Keratinocyte (primary cell): ENCODE measurements at regions not wholly inside any gene's neighbourhood (a gene's known extent, or its start where the extent isn't known, plus 50 kb on each side); places are given as distances from the start of the nearest gene placed in this dataset.
A peak's percentile ranks its signal among the peaks of the same experiment; 100 is the strongest.

Experiments used
- DNase-seq: peaks from one replicate; pipeline ENCODE4 v3.0.0-alpha.2; 2011; ENCODE audit warnings: low read depth, missing footprints, low spot score
- FAIRE-seq: peaks from 2 replicates; lab custom pipeline; 2011; peaks lifted over from hg19 to GRCh38; lab: Jason Lieb, UNC
- H2AFZ ChIP-seq: 2 replicates; pipeline ENCODE4 v1.6.0; 2012; ENCODE audit warnings: low read length, control low read depth, inconsistent platforms; ENCODE audit not compliant: control insufficient read depth
- H3K27ac ChIP-seq: 2 replicates; pipeline ENCODE4 v1.5.1; 2011; ENCODE audit warnings: low read length; ENCODE audit not compliant: control insufficient read depth, insufficient read depth
- H3K27me3 ChIP-seq: 3 replicates; pipeline ENCODE4 v1.6.0; 2011; ENCODE audit warnings: low read length; ENCODE audit not compliant: control insufficient read depth, insufficient read depth; ENCODE audit errors: extremely low read depth
- H3K36me3 ChIP-seq, 2 experiments: 2 replicates in 1 of 2; 3 replicates in 1 of 2; pipeline ENCODE4 v1.5.1; 2011; ENCODE audit warnings: low read length in 2 of 2, mild to moderate bottlenecking in 1 of 2; ENCODE audit not compliant: control insufficient read depth in 2 of 2, insufficient read depth in 2 of 2; ENCODE audit errors: extremely low read depth in 1 of 2
- H3K4me1 ChIP-seq: 3 replicates; pipeline ENCODE4 v1.5.1; 2011; ENCODE audit warnings: low read length; ENCODE audit not compliant: control insufficient read depth, insufficient read depth; ENCODE audit errors: extremely low read depth
- H3K4me2 ChIP-seq: 3 replicates; pipeline ENCODE4 v1.6.0; 2011; ENCODE audit warnings: low read depth, low read length; ENCODE audit not compliant: control insufficient read depth, insufficient read depth; ENCODE audit errors: extremely low read depth
- H3K4me3 ChIP-seq, 3 experiments: fragments of 200-600 bp in 1 of 3; sonication (generic) in 1 of 3; 2 replicates in 2 of 3; 3 replicates in 1 of 3; pipeline ENCODE4 v1.5.1; 2011 to 2016; ENCODE audit warnings: low read length in 3 of 3, mild to moderate bottlenecking in 3 of 3, control low read depth in 2 of 3, inconsistent platforms in 1 of 3, low read depth in 1 of 3, mixed read lengths in 1 of 3, mixed run types in 1 of 3, moderate library complexity in 1 of 3; ENCODE audit not compliant: control insufficient read depth in 2 of 3, insufficient read depth in 2 of 3; ENCODE audit errors: extremely low read depth in 1 of 3
- H3K79me2 ChIP-seq: 2 replicates; pipeline ENCODE4 v1.6.0; 2012; ENCODE audit warnings: low read length; ENCODE audit not compliant: control insufficient read depth, insufficient read depth
- H3K9ac ChIP-seq: 3 replicates; pipeline ENCODE4 v1.6.0; 2011; ENCODE audit warnings: low read length; ENCODE audit not compliant: control insufficient read depth, insufficient read depth; ENCODE audit errors: extremely low read depth
- H3K9me1 ChIP-seq: 3 replicates; pipeline ENCODE4 v1.6.0; 2011; ENCODE audit warnings: low read length; ENCODE audit not compliant: control insufficient read depth, insufficient read depth; ENCODE audit errors: extremely low read depth
- H3K9me3 ChIP-seq: 2 replicates; pipeline ENCODE4 v1.5.1; 2012; ENCODE audit warnings: low read depth, low read length; ENCODE audit not compliant: control insufficient read depth
- H4K20me1 ChIP-seq: 3 replicates; pipeline ENCODE4 v1.6.0; 2011; ENCODE audit warnings: low read length; ENCODE audit not compliant: control insufficient read depth, insufficient read depth; ENCODE audit errors: extremely low read depth
- CTCF ChIP-seq, 3 experiments: IDR thresholded peaks in 1 of 3; conservative IDR thresholded peaks in 1 of 3; optimal IDR thresholded peaks in 1 of 3; 2 replicates in 2 of 3; 3 replicates in 1 of 3; pipeline versions ENCODE3 to v1.5.1; 2011; ENCODE audit warnings: low read length in 3 of 3, mild to moderate bottlenecking in 3 of 3, moderate library complexity in 2 of 3, control low read depth in 1 of 3, inconsistent platforms in 1 of 3; ENCODE audit not compliant: insufficient read depth in 2 of 3; ENCODE audit errors: extremely low read depth in 1 of 3
- EZH2 ChIP-seq: IDR thresholded peaks from one replicate; pipeline ENCODE4 v1.6.1; 2012; ENCODE audit warnings: inconsistent platforms, mild to moderate bottlenecking, low read length, moderate library complexity
- dilution Hi-C: fragments of 300-500 bp; cut with MboI; formaldehyde crosslinking; loops from one replicate; pipeline ENCODE4 v1.7.0; 2020; ENCODE audit warnings: low sequenced_read_pairs; ENCODE audit not compliant: extremely low pct_ligation_motif_present

GRCh38 chr15:77706482-77707244 lies 74.0 kb upstream of the LINGO1 start:
- Histone ChIP-seq H3K27ac (no peak overlapping the region), H4K20me1 (no peaks in the 10 kb centered on the region), H3K4me1 (no peaks in the 10 kb centered on the region), H3K9me1 (no peaks in the 10 kb centered on the region), H3K4me2 (no peak overlapping the region), H3K9me3 (no peaks in the 10 kb centered on the region), H2AFZ (no peak overlapping the region), H3K4me3 (no peak overlapping the region), H3K9ac (no peak overlapping the region), H3K79me2 (no peaks in the 10 kb centered on the region), H3K36me3 (no peaks in the 10 kb centered on the region), H3K27me3 (peaks cover 16% of the 10 kb centered on the region)
- no peak for DNase-seq
- dilution Hi-C loops, result no loop called here
- no peak for TF ChIP-seq CTCF (optimal IDR thresholded peaks at IDR 0.05 in 1 of 3, IDR thresholded peaks at IDR 0.05 in 1 of 3, conservative IDR thresholded peaks at IDR 0.05 in 1 of 3; ENCODE audit: extremely low read depth in 1 of 3, insufficient read depth in 2 of 3, low read length in 3 of 3)
- TF ChIP-seq EZH2, result no peak
- FAIRE-seq, result no peak

- FAIRE-seq, result peak; percentile 26
- dilution Hi-C loops, result no loop called here
- TF ChIP-seq EZH2 (no peak), CTCF (optimal IDR thresholded peaks at IDR 0.05 in 1 of 3, IDR thresholded peaks at IDR 0.05 in 1 of 3, conservative IDR thresholded peaks at IDR 0.05 in 1 of 3; ENCODE audit: extremely low read depth in 1 of 3, insufficient read depth in 2 of 3, low read length in 3 of 3) (no peak)
Measured at GRCh38 chr15:77702211-77702957, 69.7 kb upstream of the LINGO1 start.

More at GRCh38 chr15:77702211-77702957, 69.7 kb upstream of the LINGO1 start:
- H3K79me2 ChIP-seq, result no peaks in the 10 kb centered on the region
- no peak overlapping the region for H2AFZ ChIP-seq
- H4K20me1 ChIP-seq, result no peaks in the 10 kb centered on the region
- no peak for DNase-seq
- no peak overlapping the region for H3K4me2 ChIP-seq
- no peak overlapping the region for H3K27ac ChIP-seq
- H3K4me3 ChIP-seq, result no peak overlapping the region
- H3K27me3 ChIP-seq, result no peaks in the 10 kb centered on the region
- no peaks in the 10 kb centered on the region for H3K36me3 ChIP-seq
- H3K4me1 ChIP-seq, result no peaks in the 10 kb centered on the region
- H3K9me3 ChIP-seq, result no peaks in the 10 kb centered on the region
- no peaks in the 10 kb centered on the region for H3K9me1 ChIP-seq
- H3K9ac ChIP-seq, result no peak overlapping the region
